T-helper 1 cell (primary cell): ENCODE measurements at regions not wholly inside any gene's neighbourhood (a gene's known extent, or its start where the extent isn't known, plus 50 kb on each side); places are given as distances from the start of the nearest gene placed in this dataset.

Source experiments
- DNase-seq, 5 donors: peaks; one replicate each; pipeline ENCODE4 v3.0.0-alpha.2; 2012 to 2020

DNA sequence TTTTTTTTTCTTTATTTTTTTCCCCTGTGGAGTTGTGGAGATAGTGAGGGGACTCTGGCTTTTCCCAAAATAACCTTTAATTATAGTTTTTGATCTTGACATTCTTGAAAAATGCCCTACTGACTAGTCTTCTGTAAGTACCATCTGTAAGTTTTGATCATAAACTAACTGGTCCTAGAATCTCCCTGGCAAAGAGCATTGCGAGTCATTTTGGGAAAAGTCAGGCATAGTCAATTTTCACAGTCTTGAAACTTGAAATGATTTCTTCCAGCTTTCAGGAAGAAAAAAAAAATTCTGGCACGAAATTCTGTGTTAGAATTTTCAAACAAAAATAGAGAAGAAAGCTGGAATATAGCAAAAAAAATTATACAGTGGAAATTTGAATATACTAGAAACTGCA lies 181.2 kb upstream of the SNX7 start:
- no peak for DNase-seq

DNA sequence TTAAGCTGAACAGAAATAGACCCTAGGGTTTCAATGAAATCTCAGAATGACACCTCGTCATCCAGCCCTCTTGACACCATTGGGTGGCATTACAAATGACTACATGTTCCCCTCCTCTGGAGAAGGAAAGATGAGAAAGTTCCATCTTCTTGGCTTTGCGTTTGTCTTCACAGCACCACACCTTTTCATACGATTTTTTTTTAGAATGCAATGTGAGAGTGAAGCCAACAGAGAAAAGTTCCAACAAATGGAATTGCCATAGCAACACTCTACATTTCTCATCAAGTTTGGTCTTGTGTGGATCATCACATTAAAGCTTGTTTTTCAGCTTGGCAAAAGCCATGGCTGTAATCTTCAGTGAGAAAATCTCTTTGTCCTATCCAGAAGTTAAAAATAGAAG lies 183.4 kb upstream of the SNX7 start:
- DNase-seq, result no peak

DNA sequence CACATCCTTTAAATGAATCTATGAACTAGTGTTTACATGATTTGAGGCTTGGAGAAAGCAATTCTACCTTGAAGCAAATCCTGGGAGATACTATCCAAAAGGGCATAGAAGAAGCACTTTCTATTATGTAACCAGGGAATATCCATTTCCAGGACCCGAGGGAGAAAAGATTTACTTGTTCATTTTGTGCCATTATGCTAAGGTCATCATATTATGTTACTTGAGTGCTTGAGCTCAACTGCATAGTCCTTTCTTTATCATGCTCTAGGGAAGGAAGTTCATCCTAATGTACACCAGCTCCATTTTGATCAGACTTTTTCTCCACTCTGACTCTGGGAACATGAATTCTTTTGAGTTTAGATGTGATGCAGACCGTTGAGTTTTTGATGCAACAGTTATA lies 188.6 kb upstream of the SNX7 start:
- no peak for DNase-seq

DNA sequence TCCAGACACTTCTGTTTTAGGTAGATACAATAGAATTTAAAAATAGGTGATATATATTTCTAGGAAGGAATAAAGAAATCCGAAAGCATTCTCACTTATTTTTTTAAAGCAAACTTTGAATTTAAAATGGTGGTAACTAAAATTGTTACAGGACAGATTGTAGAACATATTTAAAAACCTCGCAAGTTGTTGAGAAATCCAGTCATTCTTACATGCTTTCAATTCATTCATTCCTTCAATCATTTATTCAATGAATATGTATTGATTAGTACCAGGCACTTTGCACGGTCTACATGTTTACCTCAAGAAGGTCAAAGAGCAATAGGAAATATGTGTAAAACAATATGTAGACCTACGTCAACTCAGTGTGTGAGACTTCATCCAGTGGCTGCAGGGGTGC lies 189.9 kb upstream of the SNX7 start:
- DNase-seq, result no peak

DNA sequence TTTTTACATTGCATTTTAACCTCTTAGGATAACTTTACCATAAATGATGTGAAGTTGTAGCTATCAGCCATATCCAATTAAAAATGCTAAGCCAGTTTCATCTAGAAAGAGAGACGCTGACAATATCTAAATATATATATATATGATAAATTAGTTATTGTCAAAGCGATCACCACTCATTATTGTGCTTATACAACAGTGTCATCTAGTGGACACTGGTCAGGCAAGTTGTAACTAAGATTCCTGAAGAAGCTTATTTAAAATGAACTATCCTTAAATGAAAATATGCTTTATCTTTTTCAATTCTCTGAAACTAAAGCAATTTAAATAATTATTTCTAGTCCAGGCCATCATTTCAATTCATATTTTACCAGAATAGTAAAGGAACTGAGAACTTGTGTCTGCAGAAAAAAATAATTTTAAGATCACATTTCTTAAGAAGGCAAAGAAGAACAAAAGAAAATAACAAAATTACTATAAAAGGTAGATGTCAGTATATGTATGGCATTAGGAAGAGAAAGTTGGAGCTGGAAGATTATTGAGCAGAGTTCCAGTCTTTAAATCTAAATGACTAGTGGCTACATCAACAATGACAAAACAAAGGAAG lies 193.3 kb upstream of the SNX7 start:
- DNase-seq, result peak in 1 of 5 donors; percentile 45

DNA sequence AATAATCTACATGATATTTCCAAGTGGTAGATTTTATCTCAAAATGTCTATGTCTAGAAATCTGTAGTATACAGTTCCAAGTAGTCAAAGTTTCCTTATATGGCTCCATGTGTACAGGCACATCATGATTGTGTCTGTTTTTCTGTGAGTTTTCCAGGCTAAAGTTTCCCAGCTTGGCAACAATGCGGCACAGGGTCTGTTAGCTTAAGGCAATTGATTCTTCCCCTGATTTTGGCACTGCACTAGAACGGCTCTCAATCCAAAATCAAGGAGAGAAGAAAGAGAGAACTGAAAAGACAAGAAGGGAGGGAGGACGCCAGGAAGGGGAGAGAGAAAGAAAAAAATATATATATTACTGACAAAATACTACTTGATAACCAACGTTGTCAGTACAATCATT lies 193.9 kb upstream of the SNX7 start:
- DNase-seq, result no peak

DNA sequence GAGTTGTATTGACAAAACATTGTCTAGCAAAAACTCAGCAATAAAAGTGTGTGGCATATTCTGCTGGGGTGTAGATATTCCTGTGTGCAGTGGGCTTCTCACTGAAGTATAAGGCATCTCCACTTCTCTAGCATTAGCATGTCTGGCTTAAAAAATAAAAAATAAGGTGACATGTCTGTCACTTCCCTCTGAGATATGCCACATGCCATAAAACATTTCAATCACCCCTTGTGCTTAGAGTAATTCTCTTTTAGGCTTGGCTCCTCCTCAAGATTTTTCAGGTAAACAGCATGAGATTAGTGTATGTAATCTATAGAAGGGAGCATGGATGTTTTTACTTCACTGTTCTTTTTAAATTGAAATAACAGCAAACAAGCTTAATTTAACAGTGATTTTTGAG lies 194.4 kb upstream of the SNX7 start:
- DNase-seq, result no peak

DNA sequence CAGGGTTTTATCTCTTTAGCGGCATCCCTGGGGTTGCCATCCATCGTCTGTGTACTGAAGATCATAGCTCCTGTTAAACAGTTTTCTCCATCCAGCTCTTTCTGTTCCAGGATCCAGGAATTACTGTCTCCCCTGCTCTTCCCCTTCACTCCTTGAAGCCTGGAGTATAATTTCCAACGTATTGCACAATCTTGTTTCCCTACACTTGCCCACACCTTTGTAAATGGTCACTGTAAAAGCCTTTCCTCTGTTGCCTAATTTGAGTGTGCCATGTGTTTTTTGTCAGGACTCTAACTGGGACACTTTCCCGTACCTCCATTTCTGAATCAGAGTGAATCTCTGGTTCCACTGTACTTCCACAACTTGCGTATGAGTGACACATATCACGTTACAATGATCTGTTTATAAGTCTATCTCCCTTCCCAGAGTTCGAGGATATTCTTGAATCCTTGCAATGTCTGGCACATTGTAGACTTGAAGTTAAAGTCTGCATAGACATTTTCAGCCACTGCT lies 199.6 kb upstream of the SNX7 start:
- DNase-seq, result no peak

DNA sequence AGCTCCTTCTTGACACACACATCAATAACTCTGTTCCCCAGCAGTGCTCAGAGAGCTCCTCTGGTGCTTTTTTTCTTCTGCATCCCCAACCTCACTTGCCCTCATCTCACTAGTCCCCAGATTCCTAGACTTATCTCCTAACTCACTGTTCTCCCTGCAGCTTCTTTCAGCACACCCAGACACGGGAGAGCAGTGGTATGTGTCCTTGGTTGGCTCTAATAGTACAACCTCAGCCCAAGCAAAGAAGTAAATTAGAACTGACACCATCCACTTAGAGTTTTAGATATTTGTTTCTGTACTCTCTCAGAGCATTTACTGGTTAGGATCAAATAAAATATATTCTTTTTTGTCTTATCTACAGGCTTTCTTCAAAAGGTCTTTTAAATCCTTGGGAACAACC lies 201.4 kb upstream of the SNX7 start:
- no peak for DNase-seq

DNA sequence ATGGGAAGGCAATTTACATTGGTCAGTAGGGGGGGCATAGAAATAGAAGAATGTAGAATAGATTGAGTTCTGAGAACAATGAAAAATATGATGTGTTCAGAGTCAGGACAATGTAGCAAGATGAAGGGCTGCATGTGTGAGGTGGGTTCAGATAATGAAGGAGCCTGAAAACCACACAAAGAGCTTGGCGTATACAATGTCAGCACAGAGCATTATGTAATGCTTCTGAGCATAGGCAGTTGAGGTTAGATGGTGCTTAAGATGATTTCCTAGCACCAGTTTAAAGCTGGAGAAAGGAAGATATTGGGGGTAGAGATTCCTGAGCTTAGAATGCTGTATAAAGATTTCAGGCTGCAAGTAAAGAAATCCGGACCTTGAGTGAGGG lies 202.0 kb upstream of the SNX7 start:
- DNase-seq, result no peak

DNA sequence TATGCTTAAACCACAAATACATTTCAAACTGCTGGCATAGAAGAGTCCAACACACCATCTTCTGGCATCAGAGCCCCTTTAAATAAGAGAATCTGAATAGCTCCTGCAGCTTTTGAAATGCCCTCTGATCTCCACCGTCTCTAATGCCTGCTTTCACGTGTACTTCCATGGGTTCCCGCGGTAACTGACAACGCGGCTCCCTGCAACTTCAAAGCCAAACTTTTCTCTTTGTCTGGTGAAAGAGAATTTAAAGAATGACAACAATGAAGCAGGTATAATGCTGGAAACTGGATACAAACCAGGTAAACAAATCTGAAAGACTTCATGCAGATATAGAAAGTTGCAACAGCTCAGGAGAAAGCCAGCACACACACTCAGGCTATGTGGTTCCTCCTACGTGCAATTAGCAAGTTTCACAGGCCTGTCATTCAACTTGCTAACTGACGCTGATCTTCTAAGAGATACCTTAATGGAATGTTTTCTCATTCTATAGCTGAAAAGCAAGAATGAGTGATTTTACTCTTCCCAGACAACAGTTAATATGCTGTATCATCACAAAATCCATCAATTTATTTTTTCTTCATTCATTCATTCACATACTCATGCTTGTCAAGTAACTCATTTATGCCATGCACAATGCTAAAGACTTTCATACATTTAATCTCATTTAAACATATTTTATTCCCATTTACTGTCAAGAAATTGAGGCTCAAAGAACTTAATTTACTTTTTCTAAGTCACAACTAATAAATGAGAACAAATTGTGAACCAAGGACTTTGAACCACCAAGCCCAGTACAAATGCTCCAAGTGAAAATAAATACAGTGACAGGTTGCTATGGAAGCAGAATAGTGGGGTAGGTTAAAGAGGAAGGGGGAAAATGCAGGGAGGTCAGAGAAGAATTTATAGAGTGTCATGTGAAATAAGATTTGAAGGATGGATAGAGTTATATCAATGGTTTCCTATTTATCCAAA lies 202.7 kb upstream of the SNX7 start:
- no peak for DNase-seq

DNA sequence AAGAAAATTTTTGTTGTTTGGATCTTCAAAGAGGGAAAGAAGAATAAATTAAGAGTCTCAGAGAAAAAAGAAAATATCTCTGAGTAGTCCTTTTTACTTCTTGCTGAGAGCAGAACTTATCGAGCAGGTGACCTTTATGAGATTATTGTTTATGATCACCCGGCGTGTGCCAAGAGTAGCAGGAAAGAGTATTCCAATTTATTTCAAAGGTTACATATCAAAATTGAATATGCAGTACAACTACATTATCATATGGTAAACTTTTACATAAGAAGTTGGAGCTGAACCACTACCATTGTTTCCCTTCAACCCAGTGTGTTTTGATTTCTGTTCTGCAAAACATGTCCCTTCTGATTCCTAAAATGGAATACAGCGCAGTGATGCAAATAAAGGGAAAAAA lies 204.3 kb upstream of the SNX7 start:
- no peak for DNase-seq

DNA sequence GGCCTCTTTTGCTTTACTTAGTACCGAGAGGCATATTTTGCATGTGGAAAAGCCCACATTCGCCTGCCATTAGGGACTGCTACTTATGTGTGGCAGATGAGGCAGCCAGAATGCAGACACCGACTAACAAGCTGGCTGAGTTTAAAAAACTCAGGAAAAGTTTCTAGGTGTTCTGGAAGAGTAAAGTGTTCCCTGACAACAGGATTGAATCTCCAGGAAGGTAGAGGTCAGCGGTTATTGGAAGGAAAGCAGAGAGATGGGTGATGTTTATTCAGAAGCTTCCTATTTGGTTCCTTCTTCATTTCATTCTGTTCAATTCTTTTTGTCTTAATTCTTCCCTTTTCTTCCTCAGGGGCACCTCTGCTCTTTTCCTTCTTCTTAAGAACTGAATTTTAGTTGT lies 206.9 kb upstream of the SNX7 start:
- no peak for DNase-seq

DNA sequence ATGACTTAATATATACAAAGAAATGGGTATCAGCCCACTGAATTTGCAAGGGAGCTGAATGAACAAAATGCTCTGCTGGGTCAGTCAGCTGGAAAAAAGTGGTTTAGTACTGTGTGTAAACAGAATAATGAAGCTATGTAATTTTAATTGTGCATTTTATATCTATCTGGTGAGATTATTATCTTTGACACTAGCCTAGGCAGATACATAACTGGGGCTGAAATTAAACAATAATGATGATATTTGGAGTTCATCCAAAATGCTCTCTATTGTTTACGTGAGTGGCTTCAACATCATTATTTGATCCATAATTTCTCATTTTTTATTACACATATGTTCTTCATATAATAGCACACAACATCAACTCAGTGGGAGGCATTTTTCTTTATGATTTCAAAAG lies 208.5 kb upstream of the SNX7 start:
- no peak for DNase-seq

DNA sequence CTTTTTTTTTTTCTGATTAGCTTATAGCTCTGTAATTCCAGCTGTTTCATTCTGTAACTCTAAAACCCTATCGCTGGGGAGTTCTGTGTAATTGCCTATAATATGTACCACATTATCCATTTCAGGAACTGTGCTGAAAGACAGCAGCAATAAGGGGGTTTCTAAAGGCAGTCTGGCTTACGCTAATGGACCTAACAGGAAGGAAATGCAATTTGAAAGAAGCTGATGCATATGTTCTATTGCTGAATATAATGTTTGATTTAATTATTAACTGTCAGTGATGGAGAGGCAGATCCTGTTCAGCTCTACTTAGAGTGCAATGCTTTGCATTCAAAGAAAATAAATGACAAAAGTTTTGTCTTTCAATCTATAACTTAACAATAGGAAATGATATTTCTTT lies 209.4 kb upstream of the SNX7 start:
- DNase-seq, result peak in 1 of 5 donors; percentile 2

DNA sequence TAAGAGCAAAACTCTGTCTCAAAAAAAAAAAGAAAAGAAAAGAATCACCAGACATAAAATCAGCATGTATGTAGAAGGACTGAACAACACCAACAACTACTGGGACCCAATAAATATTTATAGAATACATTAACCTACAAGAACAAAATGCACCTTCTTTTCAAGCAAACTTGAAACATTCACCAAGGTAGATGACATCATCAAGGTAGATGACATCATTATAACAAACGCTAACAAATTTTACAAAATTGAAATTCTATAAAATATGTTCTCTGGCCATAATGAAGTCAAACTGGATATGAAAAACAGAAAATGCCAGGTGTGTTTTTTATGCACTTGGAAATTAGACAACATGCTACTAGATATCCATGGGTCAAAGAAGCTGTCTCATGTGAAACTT lies 220.2 kb upstream of the SNX7 start:
- no peak for DNase-seq

DNA sequence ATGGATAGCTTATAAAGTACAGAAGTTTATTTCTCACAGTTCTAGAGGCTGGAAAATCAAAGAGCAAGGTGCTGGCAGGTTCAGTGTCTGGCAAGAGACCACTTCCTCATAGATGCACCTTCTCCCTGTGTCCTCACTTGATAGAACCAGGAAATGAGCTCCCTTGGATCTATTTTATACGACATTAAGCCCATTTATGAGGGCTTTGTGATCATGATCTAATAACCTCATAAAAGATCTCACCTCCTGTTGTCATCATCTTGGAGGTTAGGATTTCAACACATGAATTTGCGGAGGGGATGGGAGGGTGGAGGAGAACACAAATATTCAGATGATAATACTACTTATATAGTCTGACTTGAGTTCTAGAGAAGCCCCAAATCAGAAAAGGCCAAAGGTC lies 222.1 kb upstream of the SNX7 start:
- DNase-seq, result no peak

DNA sequence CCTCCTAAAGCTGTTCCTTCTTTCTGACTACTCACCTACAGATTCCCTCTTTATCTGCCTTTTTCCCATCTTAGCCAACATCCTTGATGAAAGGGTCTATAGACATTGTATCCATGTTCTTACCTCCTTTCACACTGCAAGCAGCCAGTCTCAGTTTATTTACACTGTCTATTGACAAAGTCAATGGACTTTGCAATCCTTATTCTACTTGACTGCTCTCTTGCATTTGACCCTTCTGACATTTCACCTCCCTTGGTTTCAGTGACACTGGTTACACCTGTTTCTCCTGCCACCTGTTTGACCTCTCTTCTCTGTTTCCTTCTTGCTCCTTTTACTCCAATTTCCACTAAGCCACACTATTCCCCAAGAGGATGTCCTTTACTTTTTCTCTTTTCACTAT lies 224.0 kb upstream of the SNX7 start:
- DNase-seq, result no peak

DNA sequence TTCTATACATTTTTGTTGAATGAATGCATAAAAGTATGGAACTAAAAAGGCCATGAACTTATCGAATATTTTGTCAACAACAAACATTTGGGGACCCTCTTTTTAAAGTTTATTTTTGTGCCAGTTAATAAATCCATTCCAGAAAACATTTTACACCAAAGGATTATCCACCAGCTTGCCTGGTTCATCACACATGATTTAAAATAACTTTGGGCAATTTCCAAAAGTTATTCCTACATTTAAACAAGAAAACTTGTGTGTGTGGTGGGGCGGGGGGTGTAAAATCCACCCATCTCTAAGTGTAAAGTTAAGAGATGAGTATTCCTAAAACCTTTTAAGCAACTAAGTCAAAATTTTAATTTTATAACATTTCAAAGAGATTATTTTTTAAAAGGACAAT lies 224.5 kb upstream of the SNX7 start:
- no peak for DNase-seq

DNA sequence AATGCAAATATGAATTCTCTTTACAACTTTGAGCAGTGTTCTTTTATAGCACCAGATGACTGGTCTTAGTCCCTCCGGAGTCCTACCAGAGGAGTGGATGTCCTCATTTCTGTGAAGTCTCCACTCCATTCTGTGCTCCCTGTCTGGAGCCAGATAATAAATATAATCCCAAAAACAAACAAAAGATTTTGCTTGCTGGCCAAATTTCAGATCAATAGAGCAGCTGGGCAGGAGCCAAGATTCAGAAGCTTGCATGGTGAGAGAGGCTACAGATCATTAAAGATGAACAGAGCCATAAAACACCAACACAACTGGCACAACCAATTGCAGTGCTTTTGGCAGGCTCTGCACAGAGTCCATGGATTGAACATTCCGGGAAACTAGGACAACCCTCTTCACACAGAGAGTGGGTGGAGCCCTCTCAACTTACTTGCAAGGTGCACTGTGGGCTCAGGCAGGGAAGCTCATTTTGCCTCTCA lies 231.5 kb upstream of the SNX7 start:
- DNase-seq, result no peak

DNA sequence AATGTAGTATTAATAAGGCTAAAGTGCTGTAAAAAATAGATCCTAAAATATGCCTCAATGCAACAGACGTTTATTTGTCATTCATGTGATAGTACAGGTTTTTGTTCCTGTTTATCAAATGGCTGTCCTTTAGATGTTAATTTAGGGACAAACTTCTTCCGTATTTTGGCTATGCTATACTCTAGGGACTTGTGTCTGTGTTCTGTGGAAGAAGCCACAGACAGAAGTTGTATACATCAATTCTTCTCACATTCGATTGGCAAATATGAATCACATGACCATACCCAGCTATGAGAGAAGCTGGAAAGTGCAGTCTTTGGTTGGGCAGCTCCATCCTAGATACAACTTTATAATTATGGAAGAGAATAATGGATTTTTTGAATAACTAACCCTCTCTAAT lies 232.7 kb upstream of the SNX7 start:
- no peak for DNase-seq

DNA sequence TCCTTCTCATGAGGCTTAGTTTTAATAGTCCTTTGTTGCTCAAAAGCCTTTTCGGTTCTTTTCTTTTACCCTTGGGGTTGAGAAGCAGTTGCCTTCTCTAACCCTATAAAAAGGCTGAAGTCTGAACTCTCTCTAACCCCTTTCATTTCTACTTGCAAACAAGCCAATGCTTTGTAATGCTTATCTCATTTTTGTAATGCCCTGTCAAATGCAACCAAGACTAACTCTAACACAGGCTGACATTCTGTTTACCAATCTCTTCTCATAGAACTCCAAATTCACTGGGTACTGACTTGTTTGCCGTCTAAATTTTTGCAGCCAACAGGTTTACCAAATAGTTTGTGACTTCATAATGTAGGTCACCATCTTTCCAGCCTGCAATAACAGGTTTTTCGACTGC lies 233.9 kb upstream of the SNX7 start:
- no peak for DNase-seq

DNA sequence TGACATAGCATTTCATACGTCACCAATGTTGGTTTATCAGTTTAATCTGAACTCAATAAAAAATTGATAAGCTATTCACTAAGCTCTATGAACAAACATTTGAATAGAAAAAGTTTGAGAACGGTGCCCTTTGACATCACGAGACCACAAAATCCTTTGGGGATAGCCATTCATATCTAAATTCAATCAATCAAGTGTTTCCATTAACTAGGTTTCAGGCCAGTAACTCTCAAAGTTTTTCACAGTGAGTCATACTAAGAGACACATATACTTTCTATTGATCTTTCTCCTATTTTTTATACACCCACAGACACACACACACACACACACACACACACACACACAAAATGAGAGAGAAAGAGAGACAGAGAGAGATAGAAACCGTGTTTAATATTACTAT lies 235.4 kb upstream of the SNX7 start:
- no peak for DNase-seq

DNA sequence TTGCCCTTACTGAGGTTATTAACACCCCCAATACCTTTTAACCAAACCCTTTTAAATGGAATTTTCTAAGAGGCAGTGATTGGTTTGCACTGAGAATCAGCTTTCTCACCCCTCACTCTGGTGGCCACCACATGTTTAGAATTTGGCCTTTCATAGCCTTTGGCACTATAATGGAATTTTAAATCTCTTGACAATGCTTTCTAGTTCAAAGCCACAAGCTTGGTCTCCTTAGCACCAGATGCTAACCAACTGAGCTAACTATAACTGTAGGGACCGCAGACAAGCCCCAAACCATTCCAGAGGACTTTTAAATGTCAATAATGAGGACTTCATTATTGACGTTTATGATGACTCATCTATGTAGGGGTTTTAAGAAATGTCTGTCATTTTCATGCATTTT lies 238.7 kb upstream of the SNX7 start:
- no peak for DNase-seq
